HepG2 (cell line): ENCODE measurements at regions not wholly inside any gene's neighbourhood (a gene's known extent, or its start where the extent isn't known, plus 50 kb on each side); places are given as distances from the start of the nearest gene placed in this dataset.

Experiments used
- ARID5B ChIP-seq: IDR thresholded peaks from 2 replicates; pipeline ENCODE4 v1.4.0; 2020; ENCODE audit warnings: mild to moderate bottlenecking, missing genetic modification reagents
- ARNTL ChIP-seq: sonication (generic); formaldehyde crosslinking; IDR thresholded peaks from 2 replicates; pipeline ENCODE4 v1.4.0; 2020; ENCODE audit warnings: mild to moderate bottlenecking, missing genetic modification reagents
- FOXC1 ChIP-seq: sonication (generic); formaldehyde crosslinking; IDR thresholded peaks from 2 replicates; pipeline ENCODE4 v1.8.0; 2022; ENCODE audit warnings: mild to moderate bottlenecking, missing genetic modification reagents, borderline replicate concordance
- HOXA3 ChIP-seq: sonication (generic); formaldehyde crosslinking; IDR thresholded peaks from 2 replicates; pipeline ENCODE4 v1.5.0; 2020; ENCODE audit warnings: missing genetic modification reagents
- LCORL ChIP-seq, 2 experiments: fragments of 450-650 bp in 1 of 2; sonication (generic) in 1 of 2; formaldehyde crosslinking in 1 of 2; IDR thresholded peaks; 2 replicates each; pipeline versions ENCODE4 v1.5.0 to v1.6.1; 2017 to 2020; ENCODE audit warnings: antibody characterized with exemption in 1 of 2, missing genetic modification reagents in 1 of 2
- MTA1 ChIP-seq: sonication (generic); formaldehyde crosslinking; IDR thresholded peaks from 2 replicates; pipeline ENCODE4 v1.4.0; 2020; ENCODE audit warnings: missing genetic modification reagents, mild to moderate bottlenecking, borderline replicate concordance
- RBM22 ChIP-seq: fragments of 200-400 bp; formaldehyde crosslinking; optimal IDR thresholded peaks from 2 replicates; pipeline ENCODE3; 2017; ENCODE audit warnings: mild to moderate bottlenecking, low read length, moderate library complexity
- SAFB2 ChIP-seq: sonication (generic); formaldehyde crosslinking; IDR thresholded peaks from 2 replicates; pipeline ENCODE4 v1.5.1; 2020; ENCODE audit warnings: missing genetic modification reagents, low read depth, mild to moderate bottlenecking, borderline replicate concordance
- SSRP1 ChIP-seq: IDR thresholded peaks from 2 replicates; pipeline ENCODE4 v1.6.1; 2016; ENCODE audit warnings: control low read depth
- ZBTB21 ChIP-seq: sonication (generic); formaldehyde crosslinking; IDR thresholded peaks from 2 replicates; pipeline ENCODE4 v1.4.0; 2020; ENCODE audit warnings: missing genetic modification reagents
- ZBTB49 ChIP-seq: sonication (generic); formaldehyde crosslinking; IDR thresholded peaks from 2 replicates; pipeline ENCODE4 v1.4.0; 2020; ENCODE audit warnings: missing genetic modification reagents, borderline replicate concordance
- ZNF124 ChIP-seq: sonication (generic); formaldehyde crosslinking; IDR thresholded peaks from 2 replicates; pipeline ENCODE4 v1.4.0; 2020; ENCODE audit warnings: missing genetic modification reagents
- ZNF235 ChIP-seq: sonication (generic); formaldehyde crosslinking; IDR thresholded peaks from 2 replicates; pipeline ENCODE4 v1.8.1; 2023; ENCODE audit warnings: mild to moderate bottlenecking, missing genetic modification reagents, borderline replicate concordance
- ZNF317 ChIP-seq: sonication (generic); formaldehyde crosslinking; IDR thresholded peaks from 2 replicates; pipeline ENCODE4 v1.5.0; 2020; ENCODE audit warnings: mild to moderate bottlenecking, missing genetic modification reagents
- ZNF333 ChIP-seq: sonication (generic); formaldehyde crosslinking; IDR thresholded peaks from 2 replicates; pipeline ENCODE4 v1.4.0; 2020; ENCODE audit warnings: mild to moderate bottlenecking, missing genetic modification reagents, borderline replicate concordance
- ZSCAN21 ChIP-seq: sonication (generic); formaldehyde crosslinking; IDR thresholded peaks from 2 replicates; pipeline ENCODE4 v1.8.0; 2022; ENCODE audit warnings: mild to moderate bottlenecking, missing genetic modification reagents, moderate library complexity, borderline replicate concordance
- TF ChIP-seq, protein P1 (sequence below): sonication (generic); formaldehyde crosslinking; conservative IDR thresholded peaks from 2 replicates; pipeline ENCODE4 v1.8.1; 2023; ENCODE audit warnings: missing genetic modification reagents
- TF ChIP-seq, protein P2 (sequence below): sonication (generic); formaldehyde crosslinking; conservative IDR thresholded peaks from 2 replicates; pipeline ENCODE4 v1.4.0; 2020; ENCODE audit warnings: missing genetic modification reagents

- TF ChIP-seq ZNF235 (CRISPR knock-in tag), result peak; percentile 75; the same call in 1 of the 2 replicates
- TF ChIP-seq LCORL (IDR thresholded peaks at IDR 0.05), result no peak
- TF ChIP-seq LCORL (CRISPR knock-in tag; IDR thresholded peaks at IDR 0.05), result peak; percentile 45; the same call in 1 of the 2 replicates
- TF ChIP-seq SSRP1, result no peak
- peak; percentile 78; the same call in 1 of the 2 replicates for TF ChIP-seq ARNTL (CRISPR knock-in tag)
- peak; percentile 60; the same call in 1 of the 2 replicates for TF ChIP-seq ZBTB49
- TF ChIP-seq, protein P1, sequence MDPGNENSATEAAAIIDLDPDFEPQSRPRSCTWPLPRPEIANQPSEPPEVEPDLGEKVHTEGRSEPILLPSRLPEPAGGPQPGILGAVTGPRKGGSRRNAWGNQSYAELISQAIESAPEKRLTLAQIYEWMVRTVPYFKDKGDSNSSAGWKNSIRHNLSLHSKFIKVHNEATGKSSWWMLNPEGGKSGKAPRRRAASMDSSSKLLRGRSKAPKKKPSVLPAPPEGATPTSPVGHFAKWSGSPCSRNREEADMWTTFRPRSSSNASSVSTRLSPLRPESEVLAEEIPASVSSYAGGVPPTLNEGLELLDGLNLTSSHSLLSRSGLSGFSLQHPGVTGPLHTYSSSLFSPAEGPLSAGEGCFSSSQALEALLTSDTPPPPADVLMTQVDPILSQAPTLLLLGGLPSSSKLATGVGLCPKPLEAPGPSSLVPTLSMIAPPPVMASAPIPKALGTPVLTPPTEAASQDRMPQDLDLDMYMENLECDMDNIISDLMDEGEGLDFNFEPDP, result 0 out of 2 replicates have a peak, but pooled peaks have one; percentile 59
- 0 out of 2 replicates have a peak, but pooled peaks have one; percentile 27 for TF ChIP-seq HOXA3 (CRISPR knock-in tag)
- 0 out of 2 replicates have a peak, but pooled peaks have one; percentile 27 for TF ChIP-seq ZNF317 (CRISPR knock-in tag)
- TF ChIP-seq MTA1 (CRISPR knock-in tag), result 0 out of 2 replicates have a peak, but pooled peaks have one; percentile 3
- peak; percentile 63 for TF ChIP-seq ZNF124 (CRISPR knock-in tag)
- peak; percentile 57; the same call in 1 of the 2 replicates for TF ChIP-seq FOXC1
- TF ChIP-seq RBM22, result peak; percentile 75
- peak; percentile 83; the same call in 1 of the 2 replicates for TF ChIP-seq ZNF333 (CRISPR knock-in tag)
- TF ChIP-seq ARID5B (CRISPR knock-in tag), result 0 out of 2 replicates have a peak, but pooled peaks have one; percentile 13
- peak; percentile 46; the same call in 1 of the 2 replicates for TF ChIP-seq SAFB2 (CRISPR knock-in tag)
- TF ChIP-seq, protein P2, sequence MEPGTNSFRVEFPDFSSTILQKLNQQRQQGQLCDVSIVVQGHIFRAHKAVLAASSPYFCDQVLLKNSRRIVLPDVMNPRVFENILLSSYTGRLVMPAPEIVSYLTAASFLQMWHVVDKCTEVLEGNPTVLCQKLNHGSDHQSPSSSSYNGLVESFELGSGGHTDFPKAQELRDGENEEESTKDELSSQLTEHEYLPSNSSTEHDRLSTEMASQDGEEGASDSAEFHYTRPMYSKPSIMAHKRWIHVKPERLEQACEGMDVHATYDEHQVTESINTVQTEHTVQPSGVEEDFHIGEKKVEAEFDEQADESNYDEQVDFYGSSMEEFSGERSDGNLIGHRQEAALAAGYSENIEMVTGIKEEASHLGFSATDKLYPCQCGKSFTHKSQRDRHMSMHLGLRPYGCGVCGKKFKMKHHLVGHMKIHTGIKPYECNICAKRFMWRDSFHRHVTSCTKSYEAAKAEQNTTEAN (CRISPR knock-in tag), result 0 out of 2 replicates have a peak, but pooled peaks have one; percentile 19
- TF ChIP-seq ZBTB21, result peak; percentile 35; the same call in 1 of the 2 replicates
- 0 out of 2 replicates have a peak, but pooled peaks have one; percentile 33 for TF ChIP-seq ZSCAN21 (CRISPR knock-in tag)
Observed at GRCh38 chr17:72444517-72445054, 323.8 kb downstream of the SOX9 start (continued).
